ENCODE measurements at regions not wholly inside any gene's neighbourhood (a gene's known extent, or its start where the extent isn't known, plus 50 kb on each side); places are given as distances from the start of the nearest gene placed in this dataset.

DNA sequence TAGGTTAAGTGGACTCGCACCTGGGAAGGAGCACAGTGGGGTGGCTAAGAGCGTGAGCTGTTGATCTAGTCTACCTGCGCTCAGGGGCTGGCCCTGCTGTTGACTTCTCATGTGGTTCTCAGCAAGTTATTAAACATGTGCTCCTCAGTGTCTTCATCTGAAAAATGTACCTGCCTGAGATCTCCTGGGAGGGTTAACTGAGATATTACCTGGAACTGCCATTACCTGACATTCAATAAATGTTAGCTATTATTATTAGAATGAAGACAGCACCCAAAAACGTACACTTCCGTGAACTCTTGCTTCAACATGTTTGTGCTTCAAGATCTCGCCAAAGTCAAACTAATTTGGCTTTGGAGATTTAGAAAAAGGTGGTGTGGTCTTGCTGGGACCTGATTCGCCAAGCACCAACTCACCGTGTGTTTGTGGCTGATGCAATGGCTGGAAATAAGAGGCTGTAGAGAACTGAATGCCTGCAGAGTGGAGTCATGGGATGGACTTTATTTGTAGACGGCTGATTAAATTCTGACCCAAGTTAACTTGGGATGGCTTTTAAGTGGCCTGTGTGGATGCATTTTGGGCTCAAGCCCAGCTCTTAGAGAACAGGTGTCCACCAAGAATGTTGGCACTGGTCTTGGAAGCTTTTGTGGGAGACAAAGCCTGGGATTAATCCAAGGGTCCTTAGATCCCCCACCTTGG, 692.9 kb downstream of the QKI start:
- no peak overlapping the region for H3K4me3 ChIP-seq
- H3K27me3 ChIP-seq = peaks cover 0 to 11% (median 0%) of the 10 kb centered on the region in 4 donors
- H3K9me3 ChIP-seq = no peaks in the 10 kb centered on the region
- TF ChIP-seq POLR2A (IDR thresholded peaks at IDR 0.05; ENCODE audit: low read depth) (no peak), CTCF (IDR thresholded peaks at IDR 0.05) (no peak), EP300 (IDR thresholded peaks at IDR 0.05) (no peak), POLR2AphosphoS5 (IDR thresholded peaks at IDR 0.05) (no peak)
- no peak for DNase-seq (ENCODE audit: extremely low spot score)
- 86% methylated on average over 9 of the region's 9 CpGs for WGBS
- intact Hi-C loops (cut with DNase I) = loop anchor here (10.0 kb wide), 1 partner anchor 683 kb away; no protein-coding TSS in a partner anchor
- H3K4me1 ChIP-seq = peaks cover 9 to 14% (median 12%) of the 10 kb centered on the region in 4 donors
- no peaks in the 10 kb centered on the region for H3K36me3 ChIP-seq
- H3K27ac ChIP-seq (replicated peaks in 1 of 4) = no peak overlapping the region

DNA sequence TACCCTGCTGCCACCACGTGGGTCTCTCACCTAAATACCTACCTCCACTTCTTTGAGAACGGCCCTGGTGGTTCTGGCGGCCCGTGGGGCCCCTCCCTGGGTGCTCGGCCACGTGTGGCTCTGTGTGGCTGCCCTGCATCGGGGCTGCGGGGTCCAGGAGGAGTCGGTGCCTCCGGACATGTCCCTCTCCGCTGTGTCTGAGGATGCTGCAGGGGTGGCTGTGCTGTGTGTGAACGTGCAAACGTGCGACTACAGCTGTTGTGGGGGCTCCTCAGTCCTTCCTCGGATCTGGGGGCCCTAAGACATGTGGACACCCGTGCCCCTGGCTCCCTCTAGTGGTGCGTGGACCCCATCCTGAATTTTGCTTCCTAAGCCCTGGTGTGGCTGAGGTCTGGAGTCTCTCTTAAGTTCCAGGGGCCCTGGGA, 691.8 kb downstream of the QKI start:
- no peaks in the 10 kb centered on the region for H3K36me3 ChIP-seq
- H3K4me3 ChIP-seq = no peak overlapping the region
- H3K4me1 ChIP-seq = peaks cover 9 to 25% (median 12%) of the 10 kb centered on the region in 4 donors
- no peak for DNase-seq (ENCODE audit: extremely low spot score)
- no peak for TF ChIP-seq CTCF (IDR thresholded peaks at IDR 0.05)
- no peak for TF ChIP-seq EP300 (IDR thresholded peaks at IDR 0.05)
- TF ChIP-seq POLR2AphosphoS5 (IDR thresholded peaks at IDR 0.05) = no peak
- no peak for TF ChIP-seq POLR2A (IDR thresholded peaks at IDR 0.05; ENCODE audit: low read depth)
- no peak overlapping the region for H3K27ac ChIP-seq (replicated peaks in 1 of 4)
- H3K27me3 ChIP-seq = peaks cover 0 to 3% (median 0%) of the 10 kb centered on the region in 4 donors
- intact Hi-C loops (cut with DNase I) = loop anchor here (10.0 kb wide), 1 partner anchor 682 kb away; no protein-coding TSS in a partner anchor
- H3K9me3 ChIP-seq = no peaks in the 10 kb centered on the region
- WGBS = 85% methylated on average over 15 of the region's 17 CpGs

GRCh38 chr6:164105705-164106104, 691.2 kb downstream of the QKI start:
- no peak overlapping the region for H3K27ac ChIP-seq (replicated peaks in 1 of 4)
- no peak for DNase-seq (ENCODE audit: extremely low spot score)
- H3K4me1 ChIP-seq = peaks cover 9 to 25% (median 12%) of the 10 kb centered on the region in 4 donors
- TF ChIP-seq CTCF (IDR thresholded peaks at IDR 0.05) = no peak
- TF ChIP-seq POLR2A (IDR thresholded peaks at IDR 0.05; ENCODE audit: low read depth) = no peak
- H3K9me3 ChIP-seq = no peaks in the 10 kb centered on the region
- intact Hi-C loops (cut with DNase I) = loop anchor here (10.0 kb wide), 1 partner anchor 681 kb away; no protein-coding TSS in a partner anchor
- H3K4me3 ChIP-seq = no peak overlapping the region
- H3K36me3 ChIP-seq = no peaks in the 10 kb centered on the region
- H3K27me3 ChIP-seq = peaks cover 0 to 3% (median 0%) of the 10 kb centered on the region in 4 donors
- WGBS = 87% methylated on average over 16 of the region's 16 CpGs

DNA sequence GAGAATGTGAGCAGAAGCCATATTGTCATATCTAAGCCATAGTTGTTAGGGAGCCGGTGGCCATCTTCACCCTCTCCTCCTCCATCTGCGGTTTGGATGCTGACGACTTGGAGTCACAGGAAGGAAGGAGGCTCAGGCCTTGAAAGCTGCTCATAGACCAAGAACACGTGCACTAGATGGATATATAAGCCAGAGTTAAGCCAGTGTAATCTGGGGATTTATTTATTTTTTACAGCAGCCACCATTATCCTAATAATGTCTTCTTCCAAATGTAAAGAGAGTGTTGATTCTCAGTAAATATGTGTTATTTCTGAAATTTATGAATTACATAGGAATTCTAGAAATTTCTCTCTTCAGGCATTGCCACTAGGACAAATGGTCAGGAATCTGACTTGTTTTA, 689.9 kb downstream of the QKI start:
- Histone ChIP-seq H3K27me3 (peaks cover 0 to 3% (median 0%) of the 10 kb centered on the region in 4 donors), H3K9me3 (no peaks in the 10 kb centered on the region), H3K4me1 (peaks cover 5 to 19% (median 8%) of the 10 kb centered on the region in 4 donors), H3K27ac (replicated peaks in 1 of 4) (no peak overlapping the region), H3K4me3 (no peak overlapping the region), H3K36me3 (no peaks in the 10 kb centered on the region)
- WGBS = 98% methylated on average over 4 of the region's 4 CpGs
- no peak for DNase-seq (ENCODE audit: extremely low spot score)
- TF ChIP-seq EP300 (IDR thresholded peaks at IDR 0.05) (no peak), POLR2AphosphoS5 (IDR thresholded peaks at IDR 0.05) (no peak), CTCF (IDR thresholded peaks at IDR 0.05) (no peak), POLR2A (IDR thresholded peaks at IDR 0.05; ENCODE audit: low read depth) (no peak)
- intact Hi-C loops (cut with DNase I) = loop anchor here (10.0 kb wide), 1 partner anchor 680 kb away; no protein-coding TSS in a partner anchor

All from esophagus muscularis mucosa (tissue), 4 donors.